SJCRH30 (cell line): ENCODE measurements at regions not wholly inside any gene's neighbourhood (a gene's known extent, or its start where the extent isn't known, plus 50 kb on each side); places are given as distances from the start of the nearest gene placed in this dataset.
"Not testable (repeated sequence)": the region's sequence is repeated elsewhere in the genome, so short reads cannot be mapped to it uniquely, and the experiment has no call there.

Source experiments
- DNase-seq, 2 experiments: peaks; one replicate each; pipeline ENCODE4 v3.0.0-alpha.2; 2015 to 2020
- H3K27ac ChIP-seq: fragments of 250-450 bp; sonication (Bioruptor Pico); 2 replicates; pipeline ENCODE4 v1.5.1; 2020; ENCODE audit warnings: mild to moderate bottlenecking, moderate library complexity
- H3K27me3 ChIP-seq: fragments of 250-450 bp; sonication (Bioruptor Pico); 2 replicates; pipeline ENCODE4 v1.5.1; 2020; ENCODE audit warnings: mild to moderate bottlenecking, moderate library complexity
- H3K36me3 ChIP-seq: fragments of 250-450 bp; sonication (Bioruptor Pico); 2 replicates; pipeline ENCODE4 v1.5.1; 2020; ENCODE audit warnings: mild to moderate bottlenecking, moderate library complexity
- H3K4me1 ChIP-seq: fragments of 250-450 bp; sonication (Bioruptor Pico); 2 replicates; pipeline ENCODE4 v1.5.1; 2020; ENCODE audit warnings: mild to moderate bottlenecking, moderate library complexity
- H3K4me3 ChIP-seq: fragments of 250-450 bp; sonication (Bioruptor Pico); 2 replicates; pipeline ENCODE4 v1.5.1; 2020; ENCODE audit warnings: mild to moderate bottlenecking, moderate library complexity
- H3K9me3 ChIP-seq: fragments of 250-450 bp; sonication (Bioruptor Pico); replicated peaks from 2 replicates; pipeline ENCODE4 v1.5.1; 2020; ENCODE audit warnings: mild to moderate bottlenecking, moderate library complexity

- H3K27me3 ChIP-seq = no peaks in the 10 kb centered on the region
- no peaks in the 10 kb centered on the region for H3K4me1 ChIP-seq
- no peak for DNase-seq
- no peak overlapping the region for H3K4me3 ChIP-seq
- no peaks in the 10 kb centered on the region for H3K9me3 ChIP-seq
- H3K27ac ChIP-seq = no peak overlapping the region
- H3K36me3 ChIP-seq = no peaks in the 10 kb centered on the region
These were observed 821.2 kb upstream of the ID2 start for GRCh38 chr2:7860693-7861092.

GRCh38 chr2:7861910-7862702 lies 819.8 kb upstream of the ID2 start:
- no peak overlapping the region for H3K4me3 ChIP-seq
- no peaks in the 10 kb centered on the region for H3K9me3 ChIP-seq

DNA sequence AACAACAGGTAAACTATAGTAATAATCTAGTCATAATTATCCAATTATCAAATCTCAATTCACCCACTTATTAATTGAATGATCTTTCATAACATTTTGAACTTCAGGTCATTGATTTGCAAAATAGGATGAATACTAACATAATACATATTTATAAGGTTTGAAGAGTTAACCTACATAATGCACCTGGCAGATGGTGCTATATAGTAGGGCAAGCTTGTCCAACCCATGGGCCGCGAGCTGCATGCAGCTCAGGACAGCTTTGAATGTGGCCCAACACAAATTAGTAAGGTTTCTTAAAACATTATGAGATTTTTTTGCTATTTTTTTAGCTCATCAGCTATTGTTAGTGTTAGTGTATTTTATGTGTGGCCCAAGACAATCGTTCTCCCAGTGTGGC lies 815.8 kb upstream of the ID2 start:
- Histone ChIP-seq H3K27ac (no peak overlapping the region), H3K4me1 (no peaks in the 10 kb centered on the region), H3K4me3 (no peak overlapping the region), H3K36me3 (no peaks in the 10 kb centered on the region), H3K9me3 (no peaks in the 10 kb centered on the region), H3K27me3 (no peaks in the 10 kb centered on the region)
- no peak for DNase-seq

More at GRCh38 chr2:7861910-7862702, 819.8 kb upstream of the ID2 start:
- Histone ChIP-seq H3K27ac (no peak overlapping the region), H3K4me1 (no peaks in the 10 kb centered on the region), H3K27me3 (no peaks in the 10 kb centered on the region), H3K36me3 (no peaks in the 10 kb centered on the region)
- no peak for DNase-seq

DNA sequence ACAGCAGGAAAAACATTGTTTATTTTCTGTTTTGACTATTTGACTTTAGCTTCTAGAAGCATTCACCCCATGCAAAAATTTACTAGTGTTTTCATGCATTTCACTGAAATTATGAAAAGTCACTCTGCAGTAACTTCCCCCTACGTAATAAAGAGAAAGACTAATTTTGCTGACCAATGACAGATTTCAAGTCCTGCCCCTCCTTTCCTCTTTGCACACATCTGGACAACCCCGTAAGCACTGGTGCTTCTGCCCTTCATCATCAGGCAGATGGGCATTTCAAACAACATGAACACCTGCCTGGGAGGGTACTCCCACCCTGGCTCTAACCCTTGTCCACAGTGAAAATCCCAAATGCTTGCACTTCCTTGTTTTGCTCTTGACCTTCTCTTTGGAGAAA lies 815.0 kb upstream of the ID2 start:
- no peaks in the 10 kb centered on the region for H3K27me3 ChIP-seq
- H3K27ac ChIP-seq = no peak overlapping the region
- no peak overlapping the region for H3K4me3 ChIP-seq
- DNase-seq = no peak
- no peaks in the 10 kb centered on the region for H3K9me3 ChIP-seq
- H3K36me3 ChIP-seq = no peaks in the 10 kb centered on the region
- H3K4me1 ChIP-seq = no peaks in the 10 kb centered on the region

- H3K27me3 ChIP-seq = no peaks in the 10 kb centered on the region
- H3K27ac ChIP-seq = no peak overlapping the region
- H3K36me3 ChIP-seq = no peaks in the 10 kb centered on the region
- DNase-seq = no peak
- no peaks in the 10 kb centered on the region for H3K9me3 ChIP-seq
- H3K4me1 ChIP-seq = no peaks in the 10 kb centered on the region
- H3K4me3 ChIP-seq = no peak overlapping the region
These were observed 814.0 kb upstream of the ID2 start for GRCh38 chr2:7867867-7868266.

- H3K36me3 ChIP-seq = no peaks in the 10 kb centered on the region
- no peaks in the 10 kb centered on the region for H3K4me1 ChIP-seq
- no peak overlapping the region for H3K27ac ChIP-seq
- no peak overlapping the region for H3K4me3 ChIP-seq
- no peaks in the 10 kb centered on the region for H3K27me3 ChIP-seq
- no peak for DNase-seq
- no peaks in the 10 kb centered on the region for H3K9me3 ChIP-seq
These were observed 813.0 kb upstream of the ID2 start for GRCh38 chr2:7868836-7869235.

DNA sequence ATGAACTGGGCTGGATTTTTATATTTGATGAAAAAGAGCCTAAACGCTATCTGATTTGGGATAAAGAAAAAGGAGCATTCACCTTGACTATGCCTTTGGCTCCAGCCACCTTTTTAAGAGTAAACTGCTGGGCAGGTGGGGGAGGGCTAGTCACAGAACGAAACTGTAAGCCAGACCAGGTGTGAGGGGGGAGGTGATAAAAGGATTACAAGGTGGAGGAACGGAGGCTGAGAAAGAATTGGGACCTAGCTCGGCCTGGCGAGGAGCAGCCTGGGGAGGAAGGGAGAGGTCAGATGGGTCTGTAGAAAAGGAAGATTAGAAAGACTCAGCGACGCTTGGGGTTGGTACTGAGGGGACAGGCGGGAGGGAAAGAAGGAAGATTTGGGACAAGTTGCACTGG lies 805.4 kb upstream of the ID2 start:
- not testable (repeated sequence) for H3K36me3 ChIP-seq, H3K27me3 ChIP-seq

DNA sequence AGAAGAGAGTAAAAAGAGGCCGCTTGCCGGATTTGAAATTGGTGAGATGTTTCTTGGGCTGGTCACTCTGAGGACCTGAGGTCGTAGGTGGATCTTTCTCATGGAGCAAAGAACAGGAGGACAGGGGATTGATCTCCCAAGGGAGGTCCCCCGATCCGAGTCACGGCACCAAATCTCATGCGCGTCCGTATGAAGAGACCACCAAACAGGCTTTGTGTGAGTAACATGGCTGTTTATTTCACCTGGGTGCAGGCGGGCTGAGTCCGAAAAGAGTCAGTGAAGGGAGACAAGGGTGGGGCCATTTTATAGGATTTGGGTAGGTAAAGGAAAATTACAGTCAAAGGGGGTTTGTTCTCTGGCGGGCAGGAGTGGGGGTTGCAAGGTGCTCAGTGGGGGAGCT lies 803.6 kb upstream of the ID2 start:
- not testable (repeated sequence) for H3K27me3 ChIP-seq, H3K9me3 ChIP-seq, H3K4me1 ChIP-seq, H3K27ac ChIP-seq, H3K4me3 ChIP-seq, H3K36me3 ChIP-seq, DNase-seq

More for the DNA sequence above, 805.4 kb upstream of the ID2 start:
- not testable (repeated sequence) for H3K4me1 ChIP-seq, DNase-seq, H3K9me3 ChIP-seq, H3K27ac ChIP-seq, H3K4me3 ChIP-seq

- DNase-seq = no peak
- H3K4me1 ChIP-seq = no peaks in the 10 kb centered on the region
- no peak overlapping the region for H3K27ac ChIP-seq
- no peaks in the 10 kb centered on the region for H3K9me3 ChIP-seq
- no peak overlapping the region for H3K4me3 ChIP-seq
- no peaks in the 10 kb centered on the region for H3K27me3 ChIP-seq
- no peaks in the 10 kb centered on the region for H3K36me3 ChIP-seq
These were observed 802.9 kb upstream of the ID2 start for GRCh38 chr2:7878786-7879482.

- Histone ChIP-seq H3K27ac (no peak overlapping the region), H3K9me3 (no peaks in the 10 kb centered on the region), H3K4me3 (no peak overlapping the region)
These were observed 802.4 kb upstream of the ID2 start for GRCh38 chr2:7879483-7879835.

GRCh38 chr2:7880126-7880525 lies 801.7 kb upstream of the ID2 start:
- Histone ChIP-seq H3K4me1 (no peaks in the 10 kb centered on the region), H3K27me3 (no peaks in the 10 kb centered on the region), H3K36me3 (no peaks in the 10 kb centered on the region), H3K27ac (no peak overlapping the region), H3K4me3 (no peak overlapping the region), H3K9me3 (no peaks in the 10 kb centered on the region)
- no peak for DNase-seq

More at GRCh38 chr2:7879483-7879835, 802.4 kb upstream of the ID2 start:
- no peak for DNase-seq
- no peaks in the 10 kb centered on the region for H3K4me1 ChIP-seq
- no peaks in the 10 kb centered on the region for H3K27me3 ChIP-seq
- H3K36me3 ChIP-seq = no peaks in the 10 kb centered on the region

- Histone ChIP-seq H3K27me3 (no peaks in the 10 kb centered on the region), H3K4me3 (no peak overlapping the region), H3K9me3 (no peaks in the 10 kb centered on the region), H3K36me3 (no peaks in the 10 kb centered on the region), H3K27ac (no peak overlapping the region), H3K4me1 (no peaks in the 10 kb centered on the region)
- DNase-seq = no peak
These were observed 801.3 kb upstream of the ID2 start for GRCh38 chr2:7880566-7880965.

GRCh38 chr2:7881063-7881462 lies 800.8 kb upstream of the ID2 start:
- Histone ChIP-seq H3K4me3 (no peak overlapping the region), H3K27me3 (no peaks in the 10 kb centered on the region), H3K4me1 (no peaks in the 10 kb centered on the region), H3K36me3 (no peaks in the 10 kb centered on the region), H3K27ac (no peak overlapping the region), H3K9me3 (no peaks in the 10 kb centered on the region)
- no peak for DNase-seq

DNA sequence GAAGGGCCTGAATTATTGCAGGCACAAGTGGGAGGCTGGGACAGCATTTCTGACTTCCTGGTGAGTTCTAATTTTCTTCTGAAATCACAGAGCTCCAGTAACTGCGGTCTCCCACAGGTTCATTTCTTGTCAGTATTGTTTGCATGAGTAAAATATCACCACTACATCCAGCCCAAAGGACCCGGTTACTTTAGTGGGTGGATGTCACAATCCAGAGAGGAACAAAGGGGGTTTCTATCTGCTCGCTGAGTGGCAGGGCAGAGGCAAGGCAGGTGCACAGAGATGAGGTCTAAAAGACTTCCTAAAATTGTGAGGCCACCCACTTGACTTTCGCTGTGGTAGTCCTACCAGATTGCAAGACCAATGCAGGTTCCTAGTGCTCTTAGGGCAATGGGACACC lies 800.4 kb upstream of the ID2 start:
- no peaks in the 10 kb centered on the region for H3K36me3 ChIP-seq
- H3K27ac ChIP-seq = no peak overlapping the region
- H3K27me3 ChIP-seq = no peaks in the 10 kb centered on the region
- no peak overlapping the region for H3K4me3 ChIP-seq
- peak in 1 of 2 experiments; percentile 19 for DNase-seq
- H3K4me1 ChIP-seq = no peaks in the 10 kb centered on the region
- H3K9me3 ChIP-seq = no peaks in the 10 kb centered on the region

GRCh38 chr2:7882296-7882695 lies 799.6 kb upstream of the ID2 start:
- Histone ChIP-seq H3K27me3 (no peaks in the 10 kb centered on the region), H3K4me1 (no peaks in the 10 kb centered on the region), H3K36me3 (no peaks in the 10 kb centered on the region), H3K9me3 (no peaks in the 10 kb centered on the region), H3K27ac (no peak overlapping the region), H3K4me3 (no peak overlapping the region)
- DNase-seq = no peak

DNA sequence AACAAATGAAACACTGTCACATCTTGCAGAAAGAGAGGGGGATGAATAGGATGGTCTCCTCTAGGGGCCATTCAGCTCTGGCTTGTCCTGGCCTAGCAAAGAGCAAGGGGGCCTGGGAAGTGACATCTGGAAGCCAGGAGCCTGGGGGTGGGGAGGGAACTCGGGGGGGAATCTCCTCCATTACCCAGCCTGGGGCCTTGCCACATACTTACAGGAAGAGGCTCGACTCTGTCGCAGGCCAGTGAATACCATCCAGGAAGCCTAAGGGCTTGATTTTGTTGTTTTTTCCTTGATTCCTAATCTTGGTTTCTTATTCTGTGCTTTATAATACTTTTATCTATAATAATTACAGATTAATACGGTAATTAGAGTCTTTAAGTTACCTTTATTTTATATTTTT lies 797.5 kb upstream of the ID2 start:
- Histone ChIP-seq H3K27ac (no peak overlapping the region), H3K4me1 (no peaks in the 10 kb centered on the region), H3K9me3 (no peaks in the 10 kb centered on the region), H3K27me3 (no peaks in the 10 kb centered on the region), H3K4me3 (no peak overlapping the region), H3K36me3 (no peaks in the 10 kb centered on the region)
- no peak for DNase-seq
